Mammary epithelial cell (primary cell): ENCODE measurements at regions not wholly inside any gene's neighbourhood (a gene's known extent, or its start where the extent isn't known, plus 50 kb on each side); places are given as distances from the start of the nearest gene placed in this dataset.
"Not testable (repeated sequence)": the region's sequence is repeated elsewhere in the genome, so short reads cannot be mapped to it uniquely, and the experiment has no call there.

Experiments used
- EZH2 ChIP-seq: IDR thresholded peaks from 2 replicates; pipeline ENCODE4 v1.6.1; 2012; ENCODE audit warnings: low read length, inconsistent platforms, borderline replicate concordance
- TF ChIP-seq, protein P1 (sequence below), 2 donors: IDR thresholded peaks in 1 of 2; conservative IDR thresholded peaks in 1 of 2; 2 replicates each; pipeline ENCODE4 v1.5.1; 2011 to 2012; ENCODE audit warnings: inconsistent platforms in 2 of 2, low read length in 2 of 2, mild to moderate bottlenecking in 2 of 2, control low read depth in 1 of 2, low read depth in 1 of 2; ENCODE audit not compliant: insufficient read depth in 1 of 2; ENCODE audit errors: extremely low read depth in 1 of 2

DNA sequence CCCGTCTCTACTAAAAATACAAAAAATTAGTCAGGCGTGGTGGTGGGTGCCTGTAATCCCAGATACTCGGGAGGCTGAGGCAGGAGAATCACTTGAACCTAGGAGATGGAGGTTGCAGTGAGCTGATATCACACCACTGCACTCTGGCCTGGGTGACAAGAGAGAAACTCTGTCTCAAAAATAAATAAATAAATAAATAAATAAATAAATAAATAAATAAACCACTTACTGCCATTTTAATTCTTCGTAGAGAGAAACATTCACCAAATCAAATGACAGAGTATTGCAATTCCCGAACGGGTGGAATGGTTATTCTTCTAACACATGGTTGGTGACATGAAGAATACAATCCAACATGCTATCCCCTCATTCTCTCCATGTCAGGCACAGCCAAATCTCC lies 754.3 kb upstream of the AUTS2 start:
- TF ChIP-seq, protein P1, sequence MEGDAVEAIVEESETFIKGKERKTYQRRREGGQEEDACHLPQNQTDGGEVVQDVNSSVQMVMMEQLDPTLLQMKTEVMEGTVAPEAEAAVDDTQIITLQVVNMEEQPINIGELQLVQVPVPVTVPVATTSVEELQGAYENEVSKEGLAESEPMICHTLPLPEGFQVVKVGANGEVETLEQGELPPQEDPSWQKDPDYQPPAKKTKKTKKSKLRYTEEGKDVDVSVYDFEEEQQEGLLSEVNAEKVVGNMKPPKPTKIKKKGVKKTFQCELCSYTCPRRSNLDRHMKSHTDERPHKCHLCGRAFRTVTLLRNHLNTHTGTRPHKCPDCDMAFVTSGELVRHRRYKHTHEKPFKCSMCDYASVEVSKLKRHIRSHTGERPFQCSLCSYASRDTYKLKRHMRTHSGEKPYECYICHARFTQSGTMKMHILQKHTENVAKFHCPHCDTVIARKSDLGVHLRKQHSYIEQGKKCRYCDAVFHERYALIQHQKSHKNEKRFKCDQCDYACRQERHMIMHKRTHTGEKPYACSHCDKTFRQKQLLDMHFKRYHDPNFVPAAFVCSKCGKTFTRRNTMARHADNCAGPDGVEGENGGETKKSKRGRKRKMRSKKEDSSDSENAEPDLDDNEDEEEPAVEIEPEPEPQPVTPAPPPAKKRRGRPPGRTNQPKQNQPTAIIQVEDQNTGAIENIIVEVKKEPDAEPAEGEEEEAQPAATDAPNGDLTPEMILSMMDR (conservative IDR thresholded peaks at IDR 0.05 in 1 of 2, IDR thresholded peaks at IDR 0.05 in 1 of 2; ENCODE audit: extremely low read depth in 1 of 2, insufficient read depth in 1 of 2, low read depth in 1 of 2, low read length in 2 of 2) = not testable (repeated sequence)
- not testable (repeated sequence) for TF ChIP-seq EZH2
